Liver (tissue), 8 donors: ENCODE measurements at regions not wholly inside any gene's neighbourhood (a gene's known extent, or its start where the extent isn't known, plus 50 kb on each side); places are given as distances from the start of the nearest gene placed in this dataset.

ENCODE experiments used
- DNase-seq: peaks from one replicate; pipeline ENCODE4 v3.0.0-alpha.2; 2017; ENCODE audit warnings: low spot score
- H3K27ac ChIP-seq, 2 donors: one replicate each; pipeline ENCODE4 v1.7.0; 2013; ENCODE audit warnings: inconsistent platforms in 2 of 2, low read length in 2 of 2, control low read depth in 1 of 2, low read depth in 1 of 2, mild to moderate bottlenecking in 1 of 2
- H3K27me3 ChIP-seq, 4 donors: one replicate each; pipeline versions ENCODE4 v1.6.1 to v1.7.0; 2013; ENCODE audit warnings: low read length in 3 of 4, inconsistent platforms in 1 of 4, mild to moderate bottlenecking in 1 of 4, moderate library complexity in 1 of 4; ENCODE audit not compliant: control insufficient read depth in 4 of 4, insufficient read depth in 4 of 4
- H3K36me3 ChIP-seq, 4 donors: one replicate each; pipeline versions ENCODE4 v1.6.1 to v1.7.0; 2013; ENCODE audit warnings: low read length in 3 of 4, mild to moderate bottlenecking in 3 of 4, low read depth in 1 of 4, moderate library complexity in 1 of 4; ENCODE audit not compliant: control insufficient read depth in 4 of 4, insufficient read depth in 3 of 4
- H3K4me1 ChIP-seq, 4 donors: one replicate each; pipeline versions ENCODE4 v1.6.1 to v1.7.0; 2013; ENCODE audit warnings: low read length in 3 of 4, mild to moderate bottlenecking in 3 of 4, moderate library complexity in 1 of 4; ENCODE audit not compliant: control insufficient read depth in 4 of 4, insufficient read depth in 4 of 4
- H3K4me3 ChIP-seq, 3 donors: one replicate each; pipeline versions ENCODE4 v1.6.1 to v1.7.0; 2013; ENCODE audit warnings: low read length in 3 of 3, control low read depth in 1 of 3, low read depth in 1 of 3, mild to moderate bottlenecking in 1 of 3
- H3K9ac ChIP-seq, 2 donors: one replicate each; pipeline ENCODE4 v1.7.0; 2013; ENCODE audit warnings: low read length in 2 of 2, mild to moderate bottlenecking in 2 of 2, moderate library complexity in 2 of 2, control low read depth in 1 of 2, low read depth in 1 of 2
- H3K9me3 ChIP-seq, 4 donors: one replicate each; pipeline versions ENCODE4 v1.6.1 to v1.7.0; 2013; ENCODE audit warnings: low read length in 3 of 4; ENCODE audit not compliant: control insufficient read depth in 4 of 4
- ATF3 ChIP-seq: IDR thresholded peaks from 2 replicates; pipeline ENCODE4 v1.6.1; 2016; ENCODE audit warnings: antibody characterized with exemption
- CTCF ChIP-seq: fragments of 150-350 bp; IDR thresholded peaks from 2 replicates; pipeline ENCODE4 v1.5.1; 2017; ENCODE audit warnings: improper control_type of control experiment, low read depth, low read length; ENCODE audit not compliant: missing input control
- EGR1 ChIP-seq, 2 donors: IDR thresholded peaks; 2 replicates each; pipeline ENCODE4 v1.6.1; 2016 to 2018; ENCODE audit warnings: antibody characterized with exemption in 2 of 2, low read depth in 2 of 2
- FOXA1 ChIP-seq: IDR thresholded peaks from 2 replicates; pipeline ENCODE4 v1.6.1; 2016; ENCODE audit warnings: antibody characterized with exemption
- FOXA2 ChIP-seq: IDR thresholded peaks from 2 replicates; pipeline ENCODE4 v1.6.1; 2016; ENCODE audit warnings: antibody characterized with exemption
- GABPA ChIP-seq, 2 donors: IDR thresholded peaks in 1 of 2; conservative IDR thresholded peaks in 1 of 2; 2 replicates each; pipeline ENCODE4 v1.6.1; 2016; ENCODE audit warnings: antibody characterized with exemption in 2 of 2, mild to moderate bottlenecking in 1 of 2, moderate library complexity in 1 of 2
- HNF4A ChIP-seq, 2 donors: conservative IDR thresholded peaks; 2 replicates each; pipeline ENCODE4 v1.6.1; 2016; ENCODE audit warnings: antibody characterized with exemption in 2 of 2, mild to moderate bottlenecking in 2 of 2
- HNF4G ChIP-seq: IDR thresholded peaks from 2 replicates; pipeline ENCODE4 v1.6.1; 2016; ENCODE audit warnings: antibody characterized with exemption
- JUND ChIP-seq, 2 donors: IDR thresholded peaks; 2 replicates each; pipeline ENCODE4 v1.6.1; 2016; ENCODE audit warnings: antibody characterized with exemption in 2 of 2
- MAX ChIP-seq: IDR thresholded peaks from 2 replicates; pipeline ENCODE4 v1.6.1; 2016; ENCODE audit warnings: antibody characterized with exemption
- NR2F2 ChIP-seq: IDR thresholded peaks from 2 replicates; pipeline ENCODE4 v1.6.1; 2016; ENCODE audit warnings: antibody characterized with exemption
- RAD21 ChIP-seq, 2 donors: IDR thresholded peaks; 2 replicates each; pipeline ENCODE4 v1.6.1; 2016; ENCODE audit warnings: antibody characterized with exemption in 2 of 2, mild to moderate bottlenecking in 2 of 2
- REST ChIP-seq: IDR thresholded peaks from 2 replicates; pipeline ENCODE4 v1.6.1; 2016; ENCODE audit warnings: antibody characterized with exemption, mild to moderate bottlenecking
- RXRA ChIP-seq, 2 donors: IDR thresholded peaks; 2 replicates each; pipeline ENCODE4 v1.6.1; 2017 to 2018; ENCODE audit warnings: antibody characterized with exemption in 2 of 2, mild to moderate bottlenecking in 1 of 2
- SP1 ChIP-seq: IDR thresholded peaks from 2 replicates; pipeline ENCODE4 v1.6.1; 2018; ENCODE audit warnings: antibody characterized with exemption, mild to moderate bottlenecking
- TAF1 ChIP-seq: conservative IDR thresholded peaks from 2 replicates; pipeline ENCODE4 v1.6.1; 2016; ENCODE audit warnings: antibody characterized with exemption, mild to moderate bottlenecking
- YY1 ChIP-seq: IDR thresholded peaks from 2 replicates; pipeline ENCODE4 v1.6.1; 2016; ENCODE audit warnings: antibody characterized with exemption, mild to moderate bottlenecking
- ZBTB33 ChIP-seq: IDR thresholded peaks from 2 replicates; pipeline ENCODE4 v1.6.1; 2016; ENCODE audit warnings: antibody characterized with exemption
- WGBS: extraction: QIAGEN DNeasy Blood & Tissue Kit; methylation state at CpG from one replicate; pipeline ENCODE4 v1.1.7; 2013; 5-methylcytosine and 5-hydroxymethylcytosine counted together
- donor health status: healthy.
- donor health status: healthy.
- donor health status: healthy.
- donor health status: healthy.
- donor health status: healthy.

GRCh38 chr2:15838481-15839090, 101.8 kb upstream of the MYCN start (continued):
- no peak for TF ChIP-seq HNF4G
- no peak for TF ChIP-seq FOXA1
- no peak for TF ChIP-seq ATF3
- no peak for TF ChIP-seq GABPA (IDR thresholded peaks at IDR 0.05 in 1 of 2, conservative IDR thresholded peaks at IDR 0.05 in 1 of 2)
- no peak for TF ChIP-seq RAD21 (IDR thresholded peaks at IDR 0.05)

GRCh38 chr2:15839426-15840124, 100.8 kb upstream of the MYCN start:
- no peak for DNase-seq
- Histone ChIP-seq H3K27me3 (no peaks in the 10 kb centered on the region), H3K4me3 (no peak overlapping the region), H3K27ac (no peak overlapping the region), H3K36me3 (no peaks in the 10 kb centered on the region), H3K9ac (no peak overlapping the region), H3K9me3 (no peaks in the 10 kb centered on the region), H3K4me1 (no peaks in the 10 kb centered on the region)
- 85% methylated on average over 9 of the region's 9 CpGs for WGBS
- no peak for TF ChIP-seq TAF1
- no peak for TF ChIP-seq JUND (IDR thresholded peaks at IDR 0.05)
- TF ChIP-seq GABPA (IDR thresholded peaks at IDR 0.05 in 1 of 2, conservative IDR thresholded peaks at IDR 0.05 in 1 of 2) = no peak
- no peak for TF ChIP-seq FOXA1
- TF ChIP-seq CTCF = no peak
- no peak for TF ChIP-seq SP1
- TF ChIP-seq REST = no peak
- TF ChIP-seq EGR1 (IDR thresholded peaks at IDR 0.05; ENCODE audit: low read depth in 2 of 2) = no peak
- no peak for TF ChIP-seq ZBTB33
- no peak for TF ChIP-seq HNF4G
- TF ChIP-seq YY1 = no peak
- TF ChIP-seq ATF3 = no peak
- no peak for TF ChIP-seq FOXA2
- TF ChIP-seq RAD21 (IDR thresholded peaks at IDR 0.05) = no peak
- no peak for TF ChIP-seq RXRA (IDR thresholded peaks at IDR 0.05)
- TF ChIP-seq NR2F2 = no peak
- TF ChIP-seq MAX = no peak
- no peak for TF ChIP-seq HNF4A (conservative IDR thresholded peaks at IDR 0.05)
